Ectodermal cell (in vitro differentiated cells): ENCODE measurements at regions not wholly inside any gene's neighbourhood (a gene's known extent, or its start where the extent isn't known, plus 50 kb on each side); places are given as distances from the start of the nearest gene placed in this dataset.

Experiments
- H3K27ac ChIP-seq: 2 replicates; pipeline ENCODE4 v1.7.0; 2013; ENCODE audit warnings: mild to moderate bottlenecking, low read depth, low read length; ENCODE audit not compliant: insufficient read depth, poor library complexity, severe bottlenecking
- H3K27me3 ChIP-seq: 2 replicates; pipeline ENCODE4 v1.7.0; 2013; ENCODE audit warnings: mild to moderate bottlenecking, low read length; ENCODE audit not compliant: insufficient read depth, control insufficient read depth, poor library complexity, severe bottlenecking
- H3K36me3 ChIP-seq: one replicate; pipeline ENCODE4 v1.7.0; 2013; ENCODE audit warnings: low read length; ENCODE audit not compliant: control insufficient read depth, insufficient read depth
- H3K4me1 ChIP-seq: one replicate; pipeline ENCODE4 v1.7.0; 2013; ENCODE audit warnings: low read length; ENCODE audit not compliant: control insufficient read depth, insufficient read depth
- H3K4me3 ChIP-seq: 2 replicates; pipeline ENCODE4 v1.7.0; 2013; ENCODE audit warnings: low read depth, low read length, control low read depth; ENCODE audit not compliant: insufficient read depth
- H3K9me3 ChIP-seq: 2 replicates; pipeline ENCODE4 v1.7.0; 2013; ENCODE audit warnings: mild to moderate bottlenecking, low read length, moderate library complexity; ENCODE audit not compliant: control insufficient read depth
- WGBS, 2 experiments: methylation state at CpG; one replicate each; pipeline ENCODE4 v1.1.7; 2013; ENCODE audit warnings: missing lambda C conversion rate in 2 of 2; 5-methylcytosine and 5-hydroxymethylcytosine counted together

DNA sequence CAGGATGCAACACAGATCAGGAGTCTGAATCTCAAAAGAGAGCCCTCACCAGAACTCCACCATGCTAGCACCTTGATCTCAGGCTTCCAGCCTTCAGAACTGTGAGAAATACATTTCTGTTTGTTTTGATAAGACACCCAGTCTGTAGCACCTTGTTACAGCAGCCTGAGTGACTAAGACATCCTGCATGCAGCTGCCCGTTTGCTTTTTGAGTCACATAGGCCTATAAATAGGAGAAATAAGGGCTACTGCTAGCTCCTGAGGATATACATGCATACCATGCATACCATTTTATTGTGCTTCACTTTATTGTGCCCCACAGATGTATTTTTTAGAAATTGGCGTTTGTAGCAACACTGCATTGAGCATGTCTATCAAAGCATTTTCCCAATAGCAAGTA lies 337.8 kb downstream of the CDH2 start:
- H3K4me3 ChIP-seq = no peak overlapping the region
- no peaks in the 10 kb centered on the region for H3K27me3 ChIP-seq
- no peaks in the 10 kb centered on the region for H3K4me1 ChIP-seq
- no peaks in the 10 kb centered on the region for H3K9me3 ChIP-seq
- 77 to 93% methylated on average over 2 of the region's 2 CpGs for WGBS, 2 experiments
- H3K36me3 ChIP-seq = no peaks in the 10 kb centered on the region
- H3K27ac ChIP-seq = no peak overlapping the region

DNA sequence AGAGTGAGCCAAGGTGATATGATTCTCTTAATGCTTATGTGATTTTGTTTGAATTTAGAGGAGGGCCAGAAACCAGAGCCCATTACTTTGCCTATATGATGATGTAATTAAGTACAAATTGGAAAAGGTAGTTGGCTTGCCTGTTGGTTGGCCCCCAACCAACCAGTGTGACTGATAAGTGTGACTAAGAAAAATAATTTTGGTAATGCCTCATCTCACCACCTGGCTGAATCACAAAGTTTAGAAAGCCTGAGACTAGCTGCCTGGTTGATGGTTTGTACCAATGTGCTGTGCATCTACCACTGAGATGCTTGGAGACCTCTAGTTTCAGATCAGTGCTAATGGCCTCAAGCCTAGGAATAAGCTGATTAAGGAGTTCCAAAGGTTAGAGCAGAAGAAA lies 338.7 kb downstream of the CDH2 start:
- Histone ChIP-seq H3K27me3 (no peaks in the 10 kb centered on the region), H3K27ac (no peak overlapping the region), H3K4me1 (no peaks in the 10 kb centered on the region), H3K36me3 (no peaks in the 10 kb centered on the region), H3K9me3 (no peaks in the 10 kb centered on the region), H3K4me3 (no peak overlapping the region)

DNA sequence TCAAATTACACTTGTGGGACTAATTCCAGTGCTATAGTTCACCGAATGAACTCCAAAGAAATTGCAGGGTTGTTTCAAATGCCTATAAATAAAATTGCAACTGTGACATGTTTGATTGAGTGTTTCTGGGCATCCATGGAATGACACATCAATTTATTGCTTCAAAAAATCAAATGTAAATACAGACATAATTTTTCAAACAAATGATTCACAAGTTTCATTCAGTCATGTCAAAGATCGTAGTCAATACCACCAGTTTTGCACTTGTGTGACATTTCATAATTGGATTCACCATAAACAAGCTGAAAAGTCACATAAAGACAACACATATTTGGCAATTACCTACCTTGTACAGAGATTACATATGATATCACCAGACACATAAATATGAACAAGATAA lies 350.8 kb downstream of the CDH2 start:
- H3K4me1 ChIP-seq = peaks cover 27% of the 10 kb centered on the region
- no peaks in the 10 kb centered on the region for H3K27me3 ChIP-seq
- H3K4me3 ChIP-seq = no peak overlapping the region
- WGBS, 2 experiments = 98% methylated on average over 2 of the region's 2 CpGs
- no peaks in the 10 kb centered on the region for H3K36me3 ChIP-seq
- no peak overlapping the region for H3K27ac ChIP-seq
- H3K9me3 ChIP-seq = no peaks in the 10 kb centered on the region

DNA sequence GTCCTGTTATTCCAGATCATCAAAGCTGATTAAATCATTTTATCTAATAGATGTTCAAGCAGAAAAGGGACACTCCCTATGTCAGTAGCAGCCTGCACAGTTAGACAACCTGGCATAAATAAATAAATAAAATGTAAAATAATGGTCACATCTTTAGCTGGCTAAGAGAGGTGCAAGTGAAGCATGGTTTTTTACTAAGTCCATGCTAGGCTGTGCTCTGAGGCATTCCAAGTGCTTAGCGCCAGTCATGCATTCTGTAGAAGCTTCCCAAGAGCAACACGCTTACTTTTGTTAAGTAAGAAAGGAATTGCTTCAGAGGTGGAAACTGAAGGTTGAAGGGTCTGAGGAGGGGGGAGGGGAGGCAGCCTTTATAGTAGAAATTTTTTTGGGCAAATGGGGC lies 351.2 kb downstream of the CDH2 start:
- Histone ChIP-seq H3K9me3 (no peaks in the 10 kb centered on the region), H3K27me3 (no peaks in the 10 kb centered on the region), H3K36me3 (no peaks in the 10 kb centered on the region), H3K27ac (peak overlapping the region; percentile 86), H3K4me1 (peaks cover 27% of the 10 kb centered on the region), H3K4me3 (no peak overlapping the region)
- 55 to 67% methylated on average over 2 of the region's 2 CpGs for WGBS, 2 experiments

DNA sequence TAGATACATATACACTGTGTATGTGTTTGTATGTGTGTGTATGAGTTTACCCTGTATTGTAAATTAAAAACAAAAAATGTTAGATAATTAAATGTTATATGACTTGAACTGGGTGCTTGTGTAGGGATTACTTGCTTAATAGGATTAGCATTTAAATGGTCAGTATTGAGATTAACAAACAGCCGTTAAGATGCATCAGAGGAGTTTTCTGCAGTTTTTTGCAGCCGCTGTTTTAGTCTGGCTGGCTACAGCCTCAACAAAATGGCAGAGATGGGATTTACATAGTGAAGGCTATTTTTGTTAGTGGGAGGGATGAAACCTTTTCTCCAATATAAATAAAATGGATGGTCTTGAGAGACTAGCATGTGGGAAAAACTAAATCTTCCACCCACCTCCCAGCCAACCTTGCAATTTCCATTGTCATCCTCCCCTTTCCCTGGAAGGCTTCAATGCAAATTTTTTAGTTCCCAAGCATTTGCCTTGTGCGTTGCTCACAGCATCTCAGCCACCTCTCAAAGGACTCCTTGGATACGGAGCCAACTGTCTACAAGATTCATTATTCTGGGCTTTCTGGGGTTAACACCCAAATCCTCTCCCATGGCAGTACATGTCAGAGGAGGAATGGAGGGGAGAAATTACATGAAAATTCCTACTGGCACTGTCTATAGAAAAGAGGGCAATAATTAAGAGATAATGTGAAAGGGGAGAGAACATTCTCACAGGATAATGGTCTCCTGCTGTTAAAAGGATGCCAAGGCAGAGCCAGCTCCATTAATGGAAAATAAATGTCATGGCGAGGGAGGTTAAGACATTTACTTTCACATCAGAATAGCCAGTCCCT lies 351.9 kb downstream of the CDH2 start:
- Histone ChIP-seq H3K27ac (peak overlapping the region; percentile 86), H3K36me3 (no peaks in the 10 kb centered on the region), H3K4me3 (no peak overlapping the region), H3K4me1 (peaks cover 27% of the 10 kb centered on the region), H3K27me3 (no peaks in the 10 kb centered on the region), H3K9me3 (no peaks in the 10 kb centered on the region)
- 34 to 37% methylated on average over 4 to 5 of the region's 5 CpGs for WGBS, 2 experiments

DNA sequence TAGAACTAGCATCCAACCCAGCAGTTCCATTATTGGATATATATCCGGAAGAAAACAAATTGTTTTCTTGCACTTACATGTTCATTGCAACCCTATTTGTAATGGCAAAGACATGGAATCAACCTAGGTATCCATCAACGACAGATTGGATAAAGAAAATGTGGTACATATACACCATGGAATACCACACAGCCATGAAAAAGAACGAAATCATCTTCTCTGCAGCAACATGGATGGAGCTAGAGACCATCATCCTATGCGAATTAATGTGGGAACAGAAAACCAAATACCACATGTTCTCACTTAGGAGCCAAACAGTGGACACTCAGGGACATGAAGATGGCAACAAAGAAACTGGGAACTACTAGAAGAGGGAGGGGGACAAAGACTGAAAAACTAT lies 352.7 kb downstream of the CDH2 start:
- no peak overlapping the region for H3K4me3 ChIP-seq
- H3K4me1 ChIP-seq = peaks cover 27% of the 10 kb centered on the region
- H3K27me3 ChIP-seq = no peaks in the 10 kb centered on the region
- H3K27ac ChIP-seq = no peak overlapping the region
- H3K9me3 ChIP-seq = no peaks in the 10 kb centered on the region
- WGBS, 2 experiments = 97 to 99% methylated on average over 4 of the region's 4 CpGs
- no peaks in the 10 kb centered on the region for H3K36me3 ChIP-seq

DNA sequence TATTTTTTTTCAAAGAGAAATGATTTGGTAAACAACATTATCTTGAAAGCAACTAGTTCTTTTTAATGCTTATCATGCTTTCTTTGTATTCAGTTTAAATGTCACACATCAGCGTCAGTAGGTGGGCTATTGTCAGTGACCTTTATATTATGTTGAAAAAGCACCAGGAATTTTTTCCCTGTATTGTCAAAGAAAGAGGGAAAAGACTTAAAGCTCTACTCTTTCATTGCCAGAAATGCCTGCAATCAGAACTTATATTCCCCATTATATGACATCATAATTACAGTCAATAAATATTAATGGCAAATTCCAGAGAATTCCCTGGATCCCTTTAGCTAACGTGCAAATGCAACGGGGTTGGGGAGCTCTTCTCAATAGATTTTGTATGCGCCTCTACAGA lies 353.9 kb downstream of the CDH2 start:
- Histone ChIP-seq H3K4me3 (no peak overlapping the region), H3K9me3 (no peaks in the 10 kb centered on the region), H3K27me3 (no peaks in the 10 kb centered on the region), H3K36me3 (no peaks in the 10 kb centered on the region), H3K27ac (no peak overlapping the region), H3K4me1 (peaks cover 27% of the 10 kb centered on the region)
- 72 to 79% methylated on average over 4 of the region's 4 CpGs for WGBS, 2 experiments

DNA sequence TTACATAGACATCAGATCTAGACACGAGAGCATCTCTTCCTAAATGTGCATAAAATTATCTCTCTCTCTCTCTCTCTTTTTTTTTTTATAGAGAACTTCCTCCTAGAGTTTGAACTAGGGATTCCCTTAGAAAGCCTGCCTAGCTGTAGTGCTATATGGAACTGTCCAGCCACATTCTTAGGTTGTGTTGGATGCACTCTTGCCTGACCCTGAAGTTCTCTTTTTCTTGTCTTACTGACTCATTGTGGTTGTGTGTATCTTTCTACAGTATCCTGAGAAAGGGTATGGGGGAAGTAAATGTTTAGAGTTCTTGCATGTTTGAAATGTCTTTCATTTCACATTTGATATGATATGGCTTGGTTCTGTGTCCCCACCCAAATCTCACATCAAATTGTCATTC lies 368.2 kb downstream of the CDH2 start:
- H3K9me3 ChIP-seq = no peaks in the 10 kb centered on the region
- WGBS, 2 experiments = 84 to 97% methylated on average over 1 of the region's 1 CpG
- no peaks in the 10 kb centered on the region for H3K4me1 ChIP-seq
- no peaks in the 10 kb centered on the region for H3K36me3 ChIP-seq
- H3K27ac ChIP-seq = no peak overlapping the region
- H3K4me3 ChIP-seq = no peak overlapping the region
- no peaks in the 10 kb centered on the region for H3K27me3 ChIP-seq

DNA sequence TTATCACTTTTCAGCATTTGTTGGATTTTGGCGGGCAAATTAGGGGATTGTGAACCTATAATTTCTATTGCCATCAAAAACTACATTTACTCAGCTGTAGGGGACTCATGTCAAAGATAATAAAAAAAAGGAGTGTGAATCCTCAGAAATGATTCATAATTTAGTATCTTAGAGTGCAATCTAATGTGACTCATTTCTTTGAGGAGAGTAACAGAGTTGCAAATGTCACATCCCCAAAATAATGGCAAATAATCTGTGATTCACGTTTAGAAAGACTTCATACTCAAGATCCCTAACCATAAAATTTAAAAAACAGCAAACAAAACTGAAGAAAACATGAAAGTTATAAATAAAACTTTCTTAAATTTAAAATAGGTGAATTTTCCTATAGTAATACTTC lies 373.0 kb downstream of the CDH2 start:
- Histone ChIP-seq H3K4me1 (no peaks in the 10 kb centered on the region), H3K4me3 (no peak overlapping the region), H3K9me3 (no peaks in the 10 kb centered on the region), H3K36me3 (no peaks in the 10 kb centered on the region), H3K27ac (no peak overlapping the region), H3K27me3 (no peaks in the 10 kb centered on the region)
- WGBS, 2 experiments = 100% methylated on average over 1 of the region's 2 CpGs; no CpG with 5 or more reads in 1 of the 2 experiments

DNA sequence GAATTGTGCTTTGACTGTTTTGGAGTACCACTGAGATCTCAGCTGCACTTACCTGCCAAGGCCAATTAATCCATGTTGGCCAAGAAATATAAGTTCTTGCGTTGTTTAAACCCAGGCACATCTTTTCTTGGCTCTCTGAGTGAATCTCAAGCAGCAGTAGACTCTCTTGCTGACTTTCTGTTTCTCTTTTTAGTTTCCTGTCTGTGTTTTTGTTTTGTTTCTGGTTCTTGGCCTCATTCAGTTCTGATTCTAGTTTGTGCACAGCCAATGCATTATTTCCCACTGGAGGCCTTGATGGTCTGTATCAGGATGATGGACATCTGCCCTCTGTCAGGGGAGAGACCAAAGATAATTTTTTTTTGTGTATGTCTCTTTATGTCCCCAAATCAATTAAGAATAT lies 379.4 kb downstream of the CDH2 start:
- Histone ChIP-seq H3K27ac (no peak overlapping the region), H3K9me3 (no peaks in the 10 kb centered on the region), H3K36me3 (no peaks in the 10 kb centered on the region), H3K4me1 (peaks cover 2% of the 10 kb centered on the region), H3K27me3 (no peaks in the 10 kb centered on the region), H3K4me3 (no peak overlapping the region)
- 91 to 97% methylated on average over 1 of the region's 1 CpG for WGBS, 2 experiments
